ENCODE measurements at regions not wholly inside any gene's neighbourhood (a gene's known extent, or its start where the extent isn't known, plus 50 kb on each side); places are given as distances from the start of the nearest gene placed in this dataset.

DNA sequence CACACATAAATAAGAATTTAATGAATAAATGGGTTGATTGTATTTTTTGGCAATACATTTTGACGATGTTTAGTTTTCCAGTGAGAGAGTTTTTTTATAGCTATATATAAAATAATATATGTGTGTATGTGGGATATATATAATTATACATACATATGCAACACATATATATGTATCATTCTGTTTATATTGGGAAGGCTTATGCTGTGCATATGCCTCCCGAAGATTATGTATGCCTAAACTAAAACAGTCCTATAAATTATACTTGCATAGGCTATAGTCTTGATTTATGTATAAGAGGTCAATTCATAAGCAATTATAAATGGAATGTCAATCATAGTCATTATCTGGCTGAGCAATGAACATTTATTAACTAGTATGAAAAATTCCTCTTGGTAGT, 151.3 kb upstream of the HMHB1 start:
- H3K23me2 ChIP-seq (ENCODE audit: insufficient read length, low read depth, low read length, poor library complexity, severe bottlenecking) = no peaks in the 10 kb centered on the region
- no peak overlapping the region for H3K4ac ChIP-seq (ENCODE audit: low read depth, low read length)
- no peak for DNase-seq
- no peak overlapping the region for H3K23ac ChIP-seq (ENCODE audit: insufficient read length, low read depth, low read length)
- no peak overlapping the region for H3K4me2 ChIP-seq (ENCODE audit: insufficient read depth, insufficient read length, low read length)
- H2BK20ac ChIP-seq (ENCODE audit: low read depth, low read length, poor library complexity, severe bottlenecking) = no peak overlapping the region
- no peak overlapping the region for H2AK5ac ChIP-seq (ENCODE audit: insufficient read length, low read length)
- H3K14ac ChIP-seq (ENCODE audit: insufficient read depth, low read length) = no peak overlapping the region
- H3K27ac Mint-ChIP-seq = no peak overlapping the region
- no peaks in the 10 kb centered on the region for H3K79me1 ChIP-seq (ENCODE audit: insufficient read depth, low read depth, low read length, poor library complexity, severe bottlenecking)
- H3K4me1 ChIP-seq (ENCODE audit: insufficient read depth, low read length) = no peaks in the 10 kb centered on the region
- H3K18ac ChIP-seq (ENCODE audit: insufficient read length, low read depth, low read length) = no peak overlapping the region
- no peaks in the 10 kb centered on the region for H3K4me1 Mint-ChIP-seq
- H3K27me3 Mint-ChIP-seq (ENCODE audit: low read depth) = no peaks in the 10 kb centered on the region
- no peaks in the 10 kb centered on the region for H3K36me3 Mint-ChIP-seq (ENCODE audit: insufficient read depth in 1 of 3, low read depth in 3 of 3)
- no peaks in the 10 kb centered on the region for H3K79me2 ChIP-seq (ENCODE audit: insufficient read depth, low read length)
- no peak overlapping the region for H3K56ac ChIP-seq (ENCODE audit: insufficient read length, low read depth, low read length)
- H3K4me3 Mint-ChIP-seq = no peak overlapping the region
- H3K9me3 ChIP-seq (ENCODE audit: control insufficient read depth, low read depth, low read length) = no peaks in the 10 kb centered on the region
- no peaks in the 10 kb centered on the region for H4K20me1 ChIP-seq (ENCODE audit: control insufficient read depth, insufficient read depth, insufficient read length)
- no peaks in the 10 kb centered on the region for H3K27me3 ChIP-seq (ENCODE audit: insufficient read depth, low read length)
- H4K8ac ChIP-seq (replicated peaks; ENCODE audit: insufficient read length, low read depth, low read length) = no peak overlapping the region
- TF ChIP-seq, protein P1, sequence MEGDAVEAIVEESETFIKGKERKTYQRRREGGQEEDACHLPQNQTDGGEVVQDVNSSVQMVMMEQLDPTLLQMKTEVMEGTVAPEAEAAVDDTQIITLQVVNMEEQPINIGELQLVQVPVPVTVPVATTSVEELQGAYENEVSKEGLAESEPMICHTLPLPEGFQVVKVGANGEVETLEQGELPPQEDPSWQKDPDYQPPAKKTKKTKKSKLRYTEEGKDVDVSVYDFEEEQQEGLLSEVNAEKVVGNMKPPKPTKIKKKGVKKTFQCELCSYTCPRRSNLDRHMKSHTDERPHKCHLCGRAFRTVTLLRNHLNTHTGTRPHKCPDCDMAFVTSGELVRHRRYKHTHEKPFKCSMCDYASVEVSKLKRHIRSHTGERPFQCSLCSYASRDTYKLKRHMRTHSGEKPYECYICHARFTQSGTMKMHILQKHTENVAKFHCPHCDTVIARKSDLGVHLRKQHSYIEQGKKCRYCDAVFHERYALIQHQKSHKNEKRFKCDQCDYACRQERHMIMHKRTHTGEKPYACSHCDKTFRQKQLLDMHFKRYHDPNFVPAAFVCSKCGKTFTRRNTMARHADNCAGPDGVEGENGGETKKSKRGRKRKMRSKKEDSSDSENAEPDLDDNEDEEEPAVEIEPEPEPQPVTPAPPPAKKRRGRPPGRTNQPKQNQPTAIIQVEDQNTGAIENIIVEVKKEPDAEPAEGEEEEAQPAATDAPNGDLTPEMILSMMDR (conservative IDR thresholded peaks at IDR 0.05) = no peak
- H2BK120ac ChIP-seq (ENCODE audit: low read depth, low read length, poor library complexity, severe bottlenecking) = no peak overlapping the region
- no peak overlapping the region for H3K27ac ChIP-seq (ENCODE audit: insufficient read length, low read depth, low read length)
- 100% methylated on average over 1 of the region's 2 CpGs for WGBS (ENCODE audit: extremely low coverage, insufficient read length, low lambda C conversion rate)
- no peak overlapping the region for H4K5ac ChIP-seq (ENCODE audit: insufficient read length, low read depth, low read length)
- H2BK12ac ChIP-seq (ENCODE audit: insufficient read length, low read depth, low read length) = no peak overlapping the region
- H3K9me3 Mint-ChIP-seq = no peaks in the 10 kb centered on the region
- no peak overlapping the region for H3T11ph ChIP-seq (ENCODE audit: low read length)
- H2BK5ac ChIP-seq (ENCODE audit: insufficient read length, low read length) = no peak overlapping the region
- H3K9ac ChIP-seq (ENCODE audit: extremely low read depth, insufficient read length, low read length) = no peak overlapping the region
- no peak overlapping the region for H4K91ac ChIP-seq (ENCODE audit: insufficient read length, low read depth, low read length)
- no peak overlapping the region for H2AFZ ChIP-seq (ENCODE audit: low read length)
- no peak overlapping the region for H2BK15ac ChIP-seq (ENCODE audit: low read depth, low read length)

Data from H9 (cell line).